ENCODE measurements at regions not wholly inside any gene's neighbourhood (a gene's known extent, or its start where the extent isn't known, plus 50 kb on each side); places are given as distances from the start of the nearest gene placed in this dataset.

GRCh38 chr3:66898155-66898554 lies 100.0 kb upstream of the KBTBD8 start:
- Histone ChIP-seq H3K9me3 (ENCODE audit: low read length) (0 out of 2 replicates have a peak, but pooled peaks cover 3% of the 10 kb centered on the region), H3K4me3 (ENCODE audit: low read depth, low read length, poor library complexity, severe bottlenecking) (no peak overlapping the region), H3K36me3 (ENCODE audit: insufficient read depth, low read length) (no peaks in the 10 kb centered on the region), H3K4me1 (ENCODE audit: insufficient read depth, low read length, severe bottlenecking) (no peaks in the 10 kb centered on the region), H3F3A (ENCODE audit: insufficient read depth, low read length) (no peaks in the 10 kb centered on the region), H3K9ac (ENCODE audit: low read length) (no peak overlapping the region), H3K79me2 (ENCODE audit: insufficient read depth, low read length) (no peaks in the 10 kb centered on the region), H3K27me3 (ENCODE audit: insufficient read depth, low read length) (no peaks in the 10 kb centered on the region), H2AFZ (ENCODE audit: low read length) (no peak overlapping the region), H3K9me2 (ENCODE audit: low read depth, low read length) (no peaks in the 10 kb centered on the region), H4K20me1 (ENCODE audit: insufficient read depth, low read length) (no peaks in the 10 kb centered on the region), H3K4me2 (ENCODE audit: low read length) (no peak overlapping the region), H3K27ac (ENCODE audit: low read depth, low read length, poor library complexity, severe bottlenecking) (no peak overlapping the region)
- TF ChIP-seq EZH2 (IDR thresholded peaks at IDR 0.05; ENCODE audit: borderline replicate concordance, low read length): no peak

DNA sequence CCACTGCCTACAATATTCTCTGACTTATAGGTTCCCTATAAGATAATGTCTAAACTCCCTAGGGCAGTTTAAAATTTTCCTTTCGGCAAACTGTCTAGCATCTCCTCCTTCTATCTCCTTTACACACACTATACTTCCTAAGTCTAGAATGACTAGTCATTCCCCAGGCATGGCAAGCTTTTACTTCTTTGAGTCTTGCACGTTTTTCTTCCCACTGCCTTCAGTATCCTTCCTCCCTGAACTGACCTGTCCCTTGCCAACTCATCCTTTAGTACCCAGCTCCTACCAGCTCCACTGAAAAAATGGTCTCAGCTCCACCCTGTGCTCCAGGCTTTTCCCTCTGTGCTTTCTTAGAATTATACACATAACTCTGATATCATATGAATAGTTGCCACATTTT lies 93.8 kb upstream of the KBTBD8 start:
- no peak overlapping the region for H3K4me2 ChIP-seq (ENCODE audit: low read length)
- no peak overlapping the region for H2AFZ ChIP-seq (ENCODE audit: low read length)
- no peaks in the 10 kb centered on the region for H3K27me3 ChIP-seq (ENCODE audit: insufficient read depth, low read length)
- no peaks in the 10 kb centered on the region for H3K4me1 ChIP-seq (ENCODE audit: insufficient read depth, low read length, severe bottlenecking)
- no peak overlapping the region for H3K4me3 ChIP-seq (ENCODE audit: low read depth, low read length, poor library complexity, severe bottlenecking)
- H3K27ac ChIP-seq (ENCODE audit: low read depth, low read length, poor library complexity, severe bottlenecking): no peak overlapping the region
- H4K20me1 ChIP-seq (ENCODE audit: insufficient read depth, low read length): no peaks in the 10 kb centered on the region
- no peak for TF ChIP-seq EZH2 (IDR thresholded peaks at IDR 0.05; ENCODE audit: borderline replicate concordance, low read length)
- no peak for TF ChIP-seq CTCF (IDR thresholded peaks at IDR 0.05; ENCODE audit: low read length)
- H3K36me3 ChIP-seq (ENCODE audit: insufficient read depth, low read length): no peaks in the 10 kb centered on the region
- H3K9me2 ChIP-seq (ENCODE audit: low read depth, low read length): no peaks in the 10 kb centered on the region
- no peak overlapping the region for H3K9ac ChIP-seq (ENCODE audit: low read length)
- 0 out of 2 replicates have a peak, but pooled peaks cover 3% of the 10 kb centered on the region for H3K9me3 ChIP-seq (ENCODE audit: low read length)
- no peaks in the 10 kb centered on the region for H3K79me2 ChIP-seq (ENCODE audit: insufficient read depth, low read length)
- H3F3A ChIP-seq (ENCODE audit: insufficient read depth, low read length): no peaks in the 10 kb centered on the region

GRCh38 chr3:66904831-66905493 lies 93.1 kb upstream of the KBTBD8 start:
- Histone ChIP-seq H3F3A (ENCODE audit: insufficient read depth, low read length) (no peaks in the 10 kb centered on the region), H3K4me1 (ENCODE audit: insufficient read depth, low read length, severe bottlenecking) (no peaks in the 10 kb centered on the region), H3K9me3 (ENCODE audit: low read length) (0 out of 2 replicates have a peak, but pooled peaks cover 3% of the 10 kb centered on the region), H3K27ac (ENCODE audit: low read depth, low read length, poor library complexity, severe bottlenecking) (no peak overlapping the region), H4K20me1 (ENCODE audit: insufficient read depth, low read length) (no peaks in the 10 kb centered on the region), H3K9ac (ENCODE audit: low read length) (no peak overlapping the region), H3K79me2 (ENCODE audit: insufficient read depth, low read length) (no peaks in the 10 kb centered on the region), H3K4me2 (ENCODE audit: low read length) (no peak overlapping the region), H3K36me3 (ENCODE audit: insufficient read depth, low read length) (no peaks in the 10 kb centered on the region), H3K4me3 (ENCODE audit: low read depth, low read length, poor library complexity, severe bottlenecking) (no peak overlapping the region), H3K27me3 (ENCODE audit: insufficient read depth, low read length) (no peaks in the 10 kb centered on the region), H3K9me2 (ENCODE audit: low read depth, low read length) (no peaks in the 10 kb centered on the region), H2AFZ (ENCODE audit: low read length) (no peak overlapping the region)
- no peak for TF ChIP-seq EZH2 (IDR thresholded peaks at IDR 0.05; ENCODE audit: borderline replicate concordance, low read length)
- TF ChIP-seq CTCF (IDR thresholded peaks at IDR 0.05; ENCODE audit: low read length): no peak

DNA sequence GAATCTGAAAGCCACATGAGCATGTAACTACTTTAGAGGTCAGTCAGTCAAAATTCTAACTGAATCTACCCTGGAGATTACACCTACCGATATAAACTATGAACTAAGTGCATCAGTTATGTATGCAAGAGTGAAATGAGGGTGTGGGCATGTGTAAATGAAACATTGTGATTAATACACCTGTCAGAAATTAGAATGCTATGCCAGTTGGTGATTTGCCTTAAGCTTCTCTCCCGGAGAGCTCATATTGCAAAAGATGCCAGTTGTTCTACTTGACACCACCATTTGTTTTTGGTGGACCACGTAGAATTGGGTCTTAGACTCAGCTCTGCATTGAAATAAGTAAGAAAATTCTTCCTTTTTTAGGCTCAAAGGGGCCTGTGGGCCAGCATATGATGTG lies 91.0 kb upstream of the KBTBD8 start:
- Histone ChIP-seq H3K79me2 (ENCODE audit: insufficient read depth, low read length) (no peaks in the 10 kb centered on the region), H3K9me3 (ENCODE audit: low read length) (no peaks in the 10 kb centered on the region), H3K36me3 (ENCODE audit: insufficient read depth, low read length) (no peaks in the 10 kb centered on the region), H3K27me3 (ENCODE audit: insufficient read depth, low read length) (no peaks in the 10 kb centered on the region), H3K9ac (ENCODE audit: low read length) (no peak overlapping the region), H3K4me1 (ENCODE audit: insufficient read depth, low read length, severe bottlenecking) (no peaks in the 10 kb centered on the region), H2AFZ (ENCODE audit: low read length) (no peak overlapping the region), H3K4me3 (ENCODE audit: low read depth, low read length, poor library complexity, severe bottlenecking) (no peak overlapping the region), H3K9me2 (ENCODE audit: low read depth, low read length) (no peaks in the 10 kb centered on the region), H3K4me2 (ENCODE audit: low read length) (no peak overlapping the region), H4K20me1 (ENCODE audit: insufficient read depth, low read length) (no peaks in the 10 kb centered on the region), H3F3A (ENCODE audit: insufficient read depth, low read length) (no peaks in the 10 kb centered on the region), H3K27ac (ENCODE audit: low read depth, low read length, poor library complexity, severe bottlenecking) (no peak overlapping the region)
- no peak for TF ChIP-seq CTCF (IDR thresholded peaks at IDR 0.05; ENCODE audit: low read length)
